HG02642 (cell line): ENCODE measurements at regions not wholly inside any gene's neighbourhood (a gene's known extent, or its start where the extent isn't known, plus 50 kb on each side); places are given as distances from the start of the nearest gene placed in this dataset.

Source experiments
- ATAC-seq: cut with Tn5 transposase; IDR thresholded peaks from one replicate; pipeline ENCODE4 v1.9.1; 2021; ENCODE audit warnings: mild to moderate bottlenecking; ENCODE audit not compliant: unreplicated experiment, poor library complexity

DNA sequence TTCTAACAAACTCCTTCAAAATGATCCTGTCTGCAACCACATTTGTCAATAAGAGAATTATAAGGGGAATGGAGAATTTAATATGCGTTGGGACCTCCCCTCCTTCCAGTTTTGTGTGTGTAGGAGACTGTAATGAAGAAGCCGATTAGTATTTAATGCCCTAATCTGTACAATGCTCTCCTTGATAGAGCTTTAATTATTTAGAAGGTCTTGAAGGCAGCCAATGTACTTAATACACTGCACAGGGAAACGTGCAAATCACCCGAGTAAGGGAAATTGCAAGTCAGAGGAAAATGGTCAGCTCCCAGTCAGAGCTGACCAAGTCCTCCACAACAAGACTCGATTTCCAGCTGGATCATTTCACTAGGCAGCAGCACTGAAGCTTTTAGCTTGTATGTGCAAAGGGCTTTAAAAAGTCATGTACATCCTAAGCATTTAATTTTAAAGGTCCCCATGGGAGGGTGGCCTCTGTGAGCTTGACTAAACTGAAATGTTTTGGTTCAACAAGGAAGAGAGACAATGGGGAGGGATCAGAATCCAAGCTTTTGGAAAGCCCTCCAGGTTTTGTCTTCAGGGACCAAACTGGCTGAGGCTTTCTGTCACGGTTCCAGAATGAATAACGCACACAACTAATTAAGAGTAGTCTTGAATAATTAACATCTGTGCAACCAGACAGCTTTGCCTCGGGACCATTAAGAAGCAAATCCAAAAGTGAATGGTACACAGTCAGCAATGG lies 159.8 kb upstream of the MITF start:
- ATAC-seq = no peak

DNA sequence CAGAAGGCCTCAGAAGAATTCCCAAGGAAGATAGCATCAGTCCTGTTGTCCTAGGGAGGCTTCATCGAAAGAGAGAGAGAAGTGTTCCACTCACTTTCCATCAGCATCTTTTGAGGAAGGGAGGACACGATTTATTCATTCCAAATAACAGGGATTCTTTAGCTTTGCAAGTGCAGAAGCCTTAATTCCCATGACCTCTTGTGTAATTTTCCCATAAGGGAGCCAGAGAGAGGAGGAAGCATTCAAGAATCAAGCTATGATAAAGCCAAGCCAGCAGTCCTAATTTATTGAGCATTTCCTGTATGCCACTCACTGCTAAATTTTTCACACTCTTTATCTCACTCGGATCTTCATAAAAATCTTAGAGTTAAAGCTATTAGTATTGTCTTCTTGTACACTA lies 169.7 kb upstream of the MITF start:
- ATAC-seq = no peak

DNA sequence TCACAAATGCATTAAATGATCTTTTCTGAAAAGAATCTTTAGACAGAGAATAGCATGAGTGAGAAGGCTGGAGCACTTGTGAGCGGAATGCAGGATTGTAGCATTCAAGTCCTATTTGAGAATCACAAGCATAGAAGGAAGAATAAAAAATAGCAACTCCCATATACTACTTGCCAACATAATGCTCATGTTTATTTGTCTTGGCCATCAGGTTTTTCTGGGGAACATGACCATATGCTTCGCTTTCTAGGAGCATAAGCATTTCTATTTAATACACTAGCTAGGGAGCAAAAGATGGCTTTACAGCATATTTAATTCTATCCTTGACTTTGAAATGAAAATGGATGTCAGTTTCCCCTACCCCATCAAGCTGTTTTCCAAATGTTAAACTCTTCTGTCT lies 170.3 kb upstream of the MITF start:
- no peak for ATAC-seq

DNA sequence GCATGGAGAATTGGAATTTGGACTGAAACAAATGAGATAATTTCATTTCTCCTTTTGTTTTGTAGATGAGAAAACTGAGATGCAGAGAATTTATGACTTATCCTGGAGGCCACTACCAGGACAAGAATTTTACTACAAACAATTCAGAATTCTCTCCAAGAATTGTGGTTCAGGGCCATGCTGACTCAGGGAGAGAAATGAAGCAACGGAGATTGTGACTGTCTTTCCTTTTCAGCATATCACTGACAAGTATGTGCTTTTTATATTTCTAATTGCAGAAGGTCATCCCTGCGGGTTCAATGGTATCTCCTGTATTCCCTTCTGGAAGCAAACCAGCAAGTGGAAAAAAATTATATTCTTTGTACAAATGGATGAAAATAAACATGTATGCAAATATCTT lies 170.8 kb upstream of the MITF start:
- no peak for ATAC-seq

DNA sequence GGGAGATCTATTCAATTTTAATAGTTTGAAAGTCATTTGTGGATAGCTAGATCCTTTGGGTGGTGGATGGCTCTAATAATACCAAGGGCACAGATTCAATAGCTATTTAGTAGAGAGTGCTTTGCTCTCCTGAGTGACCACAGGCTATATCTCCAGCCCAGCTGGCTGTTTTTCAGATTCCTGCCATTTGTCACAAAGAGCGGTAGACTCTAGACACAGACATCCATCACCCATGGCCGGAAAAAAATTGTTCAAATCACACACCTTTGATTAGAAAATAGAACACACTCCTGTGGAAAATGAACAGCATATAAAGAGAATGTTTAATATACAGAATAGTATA lies 171.6 kb upstream of the MITF start:
- ATAC-seq = no peak

DNA sequence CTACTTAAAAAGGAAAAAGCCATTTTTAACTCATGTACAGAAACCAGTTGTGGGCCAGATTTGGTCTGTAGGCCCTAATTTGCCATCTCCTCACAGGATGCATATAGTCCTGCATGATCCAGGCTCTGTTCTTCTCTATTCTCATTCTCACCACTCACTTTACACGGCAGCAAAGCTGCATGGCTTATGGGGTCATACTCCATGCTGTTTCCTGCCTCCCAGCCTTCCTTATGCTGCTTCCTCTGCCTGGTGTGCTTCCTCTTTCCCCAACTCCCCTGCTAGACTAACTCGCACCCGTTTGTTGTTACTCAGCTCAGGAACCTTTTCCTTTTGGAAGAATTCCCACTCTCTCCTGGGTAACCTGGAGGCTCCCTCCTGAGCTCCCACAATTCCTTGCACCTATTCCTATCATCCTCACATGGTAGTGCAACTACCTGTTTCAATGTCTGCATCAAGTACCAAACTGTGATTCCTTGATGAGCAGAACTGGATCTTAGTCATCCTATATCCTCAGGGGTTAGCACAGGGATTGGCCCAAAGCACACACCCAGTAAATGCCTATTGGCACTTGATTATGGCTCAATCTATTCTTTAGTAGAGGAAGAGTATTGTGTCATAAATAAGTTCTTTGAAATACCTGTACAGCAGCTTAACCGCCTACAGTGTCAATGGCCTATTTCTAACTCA lies 172.1 kb upstream of the MITF start:
- ATAC-seq = no peak

DNA sequence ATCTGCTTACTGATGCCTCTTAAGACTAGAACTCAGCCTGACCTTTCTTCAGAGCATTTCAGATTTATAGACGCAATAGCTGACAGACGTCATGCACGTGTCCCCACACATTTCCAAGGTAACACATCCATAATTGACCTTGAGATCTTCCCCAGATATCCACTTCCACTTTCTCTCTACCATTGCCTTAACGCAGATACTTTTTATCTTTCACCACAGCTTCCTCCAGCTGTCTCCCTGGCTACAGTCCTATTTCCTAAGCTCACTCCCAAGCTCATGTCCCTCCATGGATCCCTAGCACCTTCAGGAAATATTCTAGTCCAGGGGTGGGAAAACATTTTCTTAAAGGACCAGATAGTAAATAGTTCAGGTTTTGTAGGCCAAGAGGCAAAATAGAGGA lies 173.0 kb upstream of the MITF start:
- ATAC-seq = no peak

DNA sequence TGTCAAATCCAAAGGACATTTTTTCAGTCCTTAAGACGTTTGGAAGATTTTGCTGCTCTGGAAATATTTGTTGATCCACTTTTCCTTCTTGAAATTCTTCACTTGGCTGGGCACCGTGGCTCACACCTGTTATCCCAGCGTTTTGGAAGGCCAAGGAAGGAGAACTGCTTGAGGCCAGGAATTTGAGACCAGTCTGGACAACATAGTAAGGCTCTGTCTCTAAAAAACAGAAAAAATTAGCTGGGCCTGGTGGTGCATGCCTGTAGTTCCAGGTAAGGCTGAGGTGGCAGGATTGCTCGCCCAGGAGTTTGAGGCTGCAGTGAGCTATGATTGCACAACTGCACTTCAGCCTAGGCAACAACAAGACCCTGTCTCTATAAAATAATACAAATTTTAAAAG lies 173.9 kb upstream of the MITF start:
- no peak for ATAC-seq

DNA sequence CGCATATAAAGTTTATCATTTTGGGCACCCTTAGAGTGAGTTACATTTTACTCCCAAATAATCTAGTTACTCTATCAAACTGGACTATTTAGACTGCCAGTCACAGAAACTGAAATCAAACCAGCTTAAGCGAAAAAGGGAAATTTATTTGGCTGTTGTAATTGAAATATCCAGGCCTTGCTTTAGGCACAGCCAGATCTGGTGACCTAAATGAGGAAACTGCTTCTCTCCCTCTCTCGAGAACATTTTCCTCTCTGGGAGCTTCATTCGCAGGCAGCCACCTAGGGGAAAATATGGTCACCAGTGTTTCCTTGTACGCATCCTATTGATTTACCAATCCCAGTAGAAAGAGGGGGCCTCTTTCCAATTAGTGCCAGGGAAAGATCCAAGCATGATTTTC lies 175.3 kb upstream of the MITF start:
- ATAC-seq = no peak

DNA sequence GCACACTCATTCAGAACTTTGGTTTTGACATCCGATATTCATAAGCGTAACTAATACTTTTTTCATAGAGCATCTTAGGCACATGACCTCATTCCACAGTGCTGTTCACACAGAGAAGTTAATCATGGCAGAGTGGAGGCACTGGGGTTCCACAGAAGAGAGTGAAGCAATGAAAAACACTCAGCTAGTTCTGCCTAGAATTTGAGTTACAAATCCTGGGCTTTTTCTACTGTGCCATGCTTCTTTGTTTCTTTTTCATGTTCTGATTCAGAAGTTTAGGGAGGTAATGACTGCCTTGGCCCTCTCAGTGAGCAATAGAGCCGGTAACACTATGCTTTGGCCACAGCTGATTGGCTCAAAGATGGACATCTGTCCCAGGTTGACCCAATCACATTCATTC lies 176.1 kb upstream of the MITF start:
- no peak for ATAC-seq

DNA sequence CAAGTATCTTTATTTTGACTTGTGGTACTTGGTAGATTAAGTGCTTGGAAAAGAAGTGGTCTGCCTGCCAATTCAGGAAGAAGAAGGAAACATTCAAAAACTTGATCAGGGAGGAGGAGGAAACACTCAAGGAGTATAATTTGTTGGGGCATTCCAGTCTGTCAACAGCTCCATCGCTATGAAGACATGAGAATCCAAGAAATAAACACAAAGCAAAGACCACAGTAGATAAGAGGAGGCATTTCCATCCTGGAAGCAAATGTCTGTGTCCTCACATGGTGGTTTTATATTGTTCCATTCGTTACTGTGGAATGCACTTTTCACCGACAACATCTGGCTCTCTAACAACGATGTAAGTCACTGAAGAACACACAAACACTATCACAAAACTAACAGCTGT lies 176.1 kb upstream of the FRMD4B start:
- ATAC-seq = no peak

DNA sequence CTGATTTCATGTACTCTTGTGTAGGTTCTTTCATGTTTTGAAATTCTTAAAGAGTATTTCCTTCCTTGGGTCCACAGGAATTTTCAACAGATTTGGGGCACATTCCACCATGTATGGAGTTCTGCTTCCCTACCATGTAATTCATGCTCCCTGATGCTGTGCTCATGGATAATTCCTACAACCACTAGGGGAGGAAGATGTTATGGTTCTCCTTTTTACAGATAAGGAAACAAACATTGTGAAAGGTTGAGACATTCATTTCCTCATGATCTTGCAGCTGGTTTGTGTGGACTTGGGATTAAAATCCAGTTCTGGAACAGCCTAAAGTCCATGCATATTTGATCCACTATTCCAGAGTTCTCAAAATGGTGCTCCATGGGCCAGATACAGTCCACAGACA lies 174.9 kb upstream of the FRMD4B start:
- ATAC-seq = no peak

DNA sequence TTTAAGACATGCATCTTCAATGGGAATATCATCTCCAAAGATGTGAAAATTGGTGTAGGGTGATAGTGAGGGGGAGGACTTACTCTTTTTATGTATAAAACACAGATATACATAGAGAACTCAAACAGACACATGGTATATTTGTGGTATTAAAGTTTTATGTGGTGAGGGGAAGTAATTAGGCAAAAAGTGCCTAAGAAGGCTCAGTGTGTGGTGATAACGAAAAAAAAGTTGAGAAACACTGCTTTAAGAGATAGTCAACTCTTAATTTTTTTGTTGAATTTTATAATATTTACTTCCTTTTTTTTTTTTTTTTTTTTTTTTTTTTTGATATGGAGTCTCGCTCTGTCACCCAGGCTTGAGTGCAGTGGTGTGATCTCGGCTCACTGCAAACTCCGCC lies 174.2 kb upstream of the FRMD4B start:
- no peak for ATAC-seq

DNA sequence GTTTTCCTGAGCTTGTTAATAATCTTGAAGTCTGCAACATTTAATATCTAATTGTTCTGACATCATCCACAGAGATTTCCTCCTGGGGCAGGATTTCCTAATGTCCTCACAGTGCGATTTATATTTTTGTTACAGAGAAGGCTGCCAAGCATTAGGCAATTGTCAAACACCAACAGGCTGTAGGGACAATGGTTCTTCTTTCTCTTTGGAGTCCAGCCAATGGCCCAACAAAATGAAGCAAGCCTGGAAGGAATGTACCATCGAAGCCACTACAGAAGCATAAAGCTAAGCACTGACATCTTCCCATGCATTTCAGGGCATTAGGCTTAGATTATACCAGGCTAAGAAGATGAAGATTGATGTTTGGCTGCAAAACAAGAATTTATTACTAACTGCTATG lies 173.0 kb upstream of the FRMD4B start:
- no peak for ATAC-seq

DNA sequence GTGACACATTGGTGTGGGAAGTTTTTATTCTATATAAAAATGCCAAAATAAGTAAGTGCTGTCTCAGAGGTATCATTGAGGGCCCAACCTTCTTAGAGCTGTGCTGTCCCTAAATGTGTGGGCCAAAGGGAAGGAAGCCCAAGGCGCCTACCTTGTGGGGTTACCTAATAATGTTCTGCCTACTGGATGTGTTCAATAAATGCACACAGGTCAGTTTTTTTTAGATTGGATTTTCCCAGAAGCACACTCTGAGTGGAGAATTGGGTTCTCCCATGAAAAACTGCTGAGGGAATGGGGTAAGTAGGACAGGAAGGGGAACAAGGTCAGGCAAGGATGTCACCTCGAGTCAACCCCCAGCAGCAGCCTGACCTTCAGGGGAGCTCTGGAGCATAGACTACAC lies 168.7 kb upstream of the FRMD4B start:
- no peak for ATAC-seq

DNA sequence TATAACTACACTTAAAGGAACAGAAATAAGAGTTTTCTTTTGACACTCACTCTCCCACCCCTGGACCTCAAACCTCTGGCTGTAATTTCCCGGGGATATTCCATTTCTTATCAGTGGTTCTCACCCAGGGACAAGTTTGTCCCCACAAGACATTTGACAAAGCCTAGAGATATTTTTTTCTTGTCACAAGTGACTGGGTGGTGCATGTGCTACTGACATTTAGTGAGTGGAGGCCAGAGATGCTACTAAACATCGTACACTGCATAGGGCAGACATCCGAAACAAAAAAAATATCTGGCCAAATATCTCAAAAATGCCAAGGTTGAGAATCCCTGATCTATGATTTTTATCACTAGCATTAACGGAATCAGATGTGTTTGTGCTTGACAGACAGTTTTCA lies 168.0 kb upstream of the FRMD4B start:
- ATAC-seq = no peak

DNA sequence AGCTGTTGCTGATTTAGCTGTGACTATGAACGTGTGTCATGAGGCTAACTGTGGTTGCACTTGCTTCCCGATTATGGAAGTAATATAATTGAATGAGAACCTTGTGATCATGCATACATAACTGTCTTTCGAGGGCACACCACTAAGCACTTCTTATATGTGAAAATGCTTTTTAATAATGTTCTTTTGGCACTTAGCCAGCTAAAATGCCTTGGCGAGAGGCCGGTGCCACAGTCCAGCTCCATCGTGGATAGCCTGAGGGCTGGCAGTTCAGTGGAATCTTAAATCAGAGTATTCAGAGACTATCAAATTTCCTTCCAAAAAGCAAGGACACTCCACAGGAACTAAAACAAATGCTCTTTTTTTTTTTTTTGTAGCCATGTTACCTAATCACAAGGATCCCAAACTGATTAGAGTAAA lies 161.6 kb upstream of the FRMD4B start:
- ATAC-seq = no peak

DNA sequence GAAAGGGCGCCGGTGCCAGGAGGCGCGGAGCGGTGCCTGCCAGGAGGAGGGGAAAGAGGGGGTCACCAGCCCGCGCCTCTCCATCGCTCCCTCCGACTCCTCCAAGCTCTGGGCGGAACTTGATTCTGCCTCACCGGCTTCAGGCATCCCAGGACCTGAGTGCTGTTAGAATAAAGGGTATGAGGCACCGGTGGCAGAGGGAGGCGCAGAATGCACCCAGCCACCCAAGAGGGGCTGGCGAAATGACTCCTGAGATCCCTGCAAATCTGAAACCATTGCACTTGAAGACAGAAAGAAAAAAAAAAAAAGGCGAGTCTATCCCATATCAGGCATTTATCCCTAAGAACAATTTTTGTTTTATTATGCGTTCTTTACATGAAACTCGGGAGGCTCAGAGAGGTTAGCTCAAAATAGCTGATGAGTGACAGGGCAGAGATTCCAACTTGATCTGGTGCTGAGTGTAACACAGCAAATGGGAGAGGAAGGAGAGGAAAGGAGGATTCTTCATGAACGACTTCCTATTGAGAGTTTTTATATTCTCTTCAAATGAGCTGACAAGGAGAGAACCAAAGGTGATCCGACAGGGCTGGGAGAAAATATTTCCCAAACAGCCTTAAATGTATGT lies 157.0 kb upstream of the FRMD4B start:
- no peak for ATAC-seq

DNA sequence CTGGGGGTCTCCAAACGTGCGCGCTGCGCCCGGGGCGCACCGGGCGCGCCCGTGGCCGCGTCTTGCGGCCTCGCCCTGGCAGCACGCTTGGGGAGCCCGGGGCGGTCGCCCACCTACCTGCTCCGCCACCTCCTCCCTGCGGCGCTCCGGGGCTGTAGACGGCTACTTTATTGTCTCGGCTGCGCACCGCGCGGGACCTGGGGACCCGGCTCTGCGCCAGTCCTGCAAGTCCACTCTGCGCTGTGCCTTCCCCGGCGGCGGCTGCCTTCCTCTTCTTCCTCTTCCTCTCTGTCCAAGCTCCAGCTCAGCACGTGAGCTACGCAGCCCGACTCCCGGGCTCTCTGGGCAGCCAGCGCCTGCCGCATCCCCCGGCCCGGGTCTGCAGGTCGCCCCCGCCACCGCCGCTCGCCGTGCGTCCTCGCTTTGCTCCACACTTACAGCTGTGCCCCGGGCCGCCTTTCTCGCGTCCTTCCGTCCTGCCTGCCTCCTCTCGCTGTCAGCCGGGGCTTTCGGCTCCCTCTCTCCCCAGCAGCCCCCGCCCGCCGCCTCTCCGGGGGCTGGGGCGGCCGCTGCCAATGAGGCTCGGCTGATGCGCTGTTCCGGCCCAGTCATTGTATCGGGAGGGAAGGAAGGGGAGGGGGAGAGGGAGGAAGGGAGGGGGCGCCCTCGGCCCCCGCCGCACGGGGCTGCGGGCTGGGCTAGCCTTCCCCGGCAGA lies 156.4 kb upstream of the FRMD4B start:
- ATAC-seq = no peak

DNA sequence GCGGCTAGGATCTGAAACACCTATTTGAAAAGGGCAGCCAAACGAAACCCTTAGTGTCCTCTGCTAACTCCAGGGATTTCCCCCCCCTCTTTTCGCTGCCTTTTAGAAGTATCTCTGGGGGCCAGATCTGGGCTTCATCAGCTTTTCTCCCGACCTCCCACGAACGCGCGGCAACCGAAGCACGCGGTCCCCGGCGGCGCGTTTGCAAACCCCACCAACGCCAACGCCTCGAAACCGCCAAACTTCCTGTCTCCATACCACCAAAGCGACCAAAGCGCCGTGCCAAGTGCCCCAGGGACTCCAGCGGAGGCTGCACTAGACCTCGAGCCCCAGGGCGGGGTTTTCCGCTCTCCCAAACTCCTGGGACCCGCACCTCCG lies 155.8 kb upstream of the FRMD4B start:
- no peak for ATAC-seq
